ENCODE measurements at regions not wholly inside any gene's neighbourhood (a gene's known extent, or its start where the extent isn't known, plus 50 kb on each side); places are given as distances from the start of the nearest gene placed in this dataset.

- TF ChIP-seq, protein P1, sequence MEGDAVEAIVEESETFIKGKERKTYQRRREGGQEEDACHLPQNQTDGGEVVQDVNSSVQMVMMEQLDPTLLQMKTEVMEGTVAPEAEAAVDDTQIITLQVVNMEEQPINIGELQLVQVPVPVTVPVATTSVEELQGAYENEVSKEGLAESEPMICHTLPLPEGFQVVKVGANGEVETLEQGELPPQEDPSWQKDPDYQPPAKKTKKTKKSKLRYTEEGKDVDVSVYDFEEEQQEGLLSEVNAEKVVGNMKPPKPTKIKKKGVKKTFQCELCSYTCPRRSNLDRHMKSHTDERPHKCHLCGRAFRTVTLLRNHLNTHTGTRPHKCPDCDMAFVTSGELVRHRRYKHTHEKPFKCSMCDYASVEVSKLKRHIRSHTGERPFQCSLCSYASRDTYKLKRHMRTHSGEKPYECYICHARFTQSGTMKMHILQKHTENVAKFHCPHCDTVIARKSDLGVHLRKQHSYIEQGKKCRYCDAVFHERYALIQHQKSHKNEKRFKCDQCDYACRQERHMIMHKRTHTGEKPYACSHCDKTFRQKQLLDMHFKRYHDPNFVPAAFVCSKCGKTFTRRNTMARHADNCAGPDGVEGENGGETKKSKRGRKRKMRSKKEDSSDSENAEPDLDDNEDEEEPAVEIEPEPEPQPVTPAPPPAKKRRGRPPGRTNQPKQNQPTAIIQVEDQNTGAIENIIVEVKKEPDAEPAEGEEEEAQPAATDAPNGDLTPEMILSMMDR (conservative IDR thresholded peaks at IDR 0.05; ENCODE audit: low read length): no peak
- TF ChIP-seq EZH2phosphoT487 (IDR thresholded peaks at IDR 0.05; ENCODE audit: borderline replicate concordance, low read depth, low read length): no peak
Measured at GRCh38 chr18:78779996-78780718, 199.5 kb upstream of the SALL3 start.
